DMS153 (cell line): ENCODE measurements at regions not wholly inside any gene's neighbourhood (a gene's known extent, or its start where the extent isn't known, plus 50 kb on each side); places are given as distances from the start of the nearest gene placed in this dataset.
"Not testable (repeated sequence)": the region's sequence is repeated elsewhere in the genome, so short reads cannot be mapped to it uniquely, and the experiment has no call there.

Source experiments
- DNase-seq: peaks from one replicate; lab custom pipeline; 2025; lab: John Stamatoyannopoulos, UW

DNA sequence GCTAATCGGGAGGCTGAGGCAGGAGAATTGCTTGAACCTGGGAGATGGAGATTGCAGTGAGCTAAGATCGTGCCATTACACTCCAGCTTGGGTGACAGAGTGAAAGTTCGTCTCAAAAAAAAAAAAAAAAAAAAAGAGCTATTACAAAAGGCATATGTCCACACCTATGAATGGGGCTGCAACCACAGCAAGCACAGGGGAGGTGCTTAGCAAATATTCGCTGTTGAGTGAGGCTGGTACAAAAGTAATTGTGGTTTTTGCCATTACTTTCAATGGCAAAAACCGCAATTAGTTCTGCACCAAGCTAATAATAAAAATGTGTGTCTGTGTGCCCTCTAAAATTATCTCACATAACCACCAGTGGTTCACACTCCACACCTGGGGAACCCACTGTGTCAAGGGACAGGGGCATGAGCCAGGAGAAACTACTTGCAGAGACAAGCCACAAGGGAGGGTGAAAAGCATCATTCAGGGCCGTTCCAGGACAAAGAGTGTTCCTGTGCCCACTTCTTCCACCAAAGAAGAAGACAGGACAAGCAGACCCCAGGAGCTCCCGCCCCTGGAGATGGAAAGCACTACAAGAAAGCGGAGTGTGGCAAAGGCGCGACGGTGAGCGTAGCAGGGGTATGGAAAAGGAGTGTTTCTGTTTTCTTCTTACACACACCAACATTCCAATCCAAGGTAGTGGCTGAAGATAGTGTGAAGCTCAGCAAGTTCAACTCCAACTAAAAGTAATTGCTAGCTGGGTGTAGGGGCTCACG lies 84.4 kb upstream of the CNEP1R1 start:
- no peak for DNase-seq

DNA sequence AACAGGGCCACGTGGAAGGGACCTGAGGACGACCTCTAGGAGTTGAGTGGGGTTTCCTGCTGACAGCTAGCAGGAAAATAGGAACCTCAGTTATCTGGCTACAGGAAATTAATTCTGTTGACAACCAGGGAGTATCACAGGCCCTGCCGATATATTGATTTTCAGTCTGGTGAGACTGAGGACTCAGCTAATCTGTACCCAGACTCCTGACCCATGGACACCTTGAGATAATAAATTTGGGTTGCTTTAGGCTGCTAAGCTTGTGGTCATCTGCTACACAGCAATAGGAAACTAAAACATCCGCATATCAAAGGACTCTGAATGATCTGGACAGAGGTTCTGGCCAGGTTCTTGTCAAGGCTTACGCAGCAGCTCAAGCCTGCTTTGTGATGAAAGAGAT lies 80.8 kb upstream of the CNEP1R1 start:
- no peak for DNase-seq

DNA sequence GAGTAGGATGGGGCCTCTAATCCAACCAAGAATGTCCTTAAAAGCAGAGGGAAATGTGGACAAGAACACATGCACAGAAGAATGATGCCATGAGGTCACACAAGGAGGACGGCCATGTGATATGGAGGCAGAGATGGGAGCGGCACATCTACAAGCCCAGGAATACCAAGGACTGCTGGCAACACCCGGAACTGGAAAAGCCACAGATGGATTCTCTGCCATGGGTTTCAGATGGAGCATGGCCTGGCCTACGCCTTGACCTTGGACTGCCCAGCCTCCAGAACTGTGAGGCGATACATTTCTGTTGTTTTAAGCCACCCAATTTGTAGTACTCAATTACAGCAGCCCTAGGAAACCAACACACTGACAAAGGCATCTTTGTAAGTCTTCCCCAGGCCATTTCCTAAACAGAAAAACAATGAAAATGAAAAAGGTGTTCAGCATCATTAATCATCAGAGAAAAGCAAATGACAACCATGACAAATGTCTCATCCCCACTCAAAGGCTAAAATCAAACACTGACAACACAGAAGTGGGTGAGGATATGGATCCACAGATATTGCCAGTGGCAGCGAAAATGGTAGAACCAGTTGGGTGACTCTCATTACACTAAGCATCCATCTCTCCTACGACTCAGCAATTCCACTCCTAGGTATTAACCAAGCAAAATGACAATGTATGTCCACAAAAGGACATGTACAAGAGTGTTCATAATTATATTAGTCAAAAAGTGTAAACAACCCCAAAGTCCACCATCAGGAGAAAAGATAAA lies 76.9 kb upstream of the CNEP1R1 start:
- peak; percentile 57 for DNase-seq

- DNase-seq = no peak
These were observed 73.3 kb upstream of the CNEP1R1 start for GRCh38 chr16:49951574-49952195.

DNA sequence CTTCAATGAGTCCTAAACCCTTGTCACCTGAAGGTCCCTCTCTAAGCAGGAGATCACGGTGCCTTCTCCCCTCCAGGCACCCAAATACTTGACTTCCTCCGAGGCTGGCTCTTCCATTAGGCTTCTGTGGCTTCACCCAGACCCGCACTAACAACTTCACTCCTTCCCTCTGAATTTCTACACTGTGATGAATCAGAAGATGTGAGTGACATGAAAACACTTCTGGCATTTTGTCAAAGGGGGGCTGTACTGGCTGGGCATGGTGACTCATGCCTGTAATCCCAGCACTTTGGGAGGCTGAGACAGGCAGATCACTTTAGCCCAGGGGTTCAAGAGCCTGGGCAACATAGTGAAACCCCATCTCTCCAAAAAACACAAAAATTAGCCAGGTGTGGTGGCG lies 72.6 kb upstream of the CNEP1R1 start:
- DNase-seq = no peak

GRCh38 chr16:49953090-49953489 lies 71.9 kb upstream of the CNEP1R1 start:
- no peak for DNase-seq

- no peak for DNase-seq
These were observed 69.2 kb upstream of the CNEP1R1 start for GRCh38 chr16:49955858-49956257.

- DNase-seq = no peak
These were observed 68.1 kb upstream of the CNEP1R1 start for GRCh38 chr16:49956915-49957314.

- DNase-seq = no peak
These were observed 66.6 kb upstream of the CNEP1R1 start for GRCh38 chr16:49958448-49958847.

DNA sequence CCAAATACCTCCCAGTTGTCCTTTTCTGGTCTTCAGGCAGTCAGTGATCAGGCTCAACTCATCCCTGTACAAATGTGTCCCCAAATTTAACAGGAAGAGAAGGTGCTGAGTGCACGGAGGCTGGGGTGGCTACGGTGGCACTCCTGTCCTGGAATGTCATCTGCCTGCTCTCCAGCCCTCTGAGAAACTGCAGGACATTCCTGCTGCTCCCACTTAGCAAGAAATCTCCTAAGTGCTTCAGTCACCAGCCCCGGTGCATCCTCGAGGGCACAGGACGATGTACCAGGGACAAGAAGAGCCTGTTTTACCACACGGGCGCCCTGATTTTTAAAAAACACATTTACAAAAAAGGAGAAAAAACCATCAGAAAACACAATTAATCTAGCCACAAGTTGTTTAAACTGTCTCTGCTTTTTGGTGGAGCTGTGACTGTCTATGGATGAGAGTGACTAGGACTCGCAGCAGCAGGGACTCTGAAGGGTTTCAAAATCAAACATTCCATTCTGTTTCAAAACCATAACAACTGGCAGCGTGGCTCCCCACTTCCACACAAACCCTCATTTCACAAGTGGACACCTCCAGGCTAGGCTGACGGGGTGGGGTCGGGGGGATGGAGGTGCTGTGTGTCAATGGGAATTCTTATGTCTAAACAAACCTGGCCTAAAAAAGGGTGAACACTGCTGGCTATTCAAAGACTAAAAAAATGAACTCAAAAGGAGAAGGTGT lies 65.3 kb upstream of the CNEP1R1 start:
- DNase-seq = no peak

DNA sequence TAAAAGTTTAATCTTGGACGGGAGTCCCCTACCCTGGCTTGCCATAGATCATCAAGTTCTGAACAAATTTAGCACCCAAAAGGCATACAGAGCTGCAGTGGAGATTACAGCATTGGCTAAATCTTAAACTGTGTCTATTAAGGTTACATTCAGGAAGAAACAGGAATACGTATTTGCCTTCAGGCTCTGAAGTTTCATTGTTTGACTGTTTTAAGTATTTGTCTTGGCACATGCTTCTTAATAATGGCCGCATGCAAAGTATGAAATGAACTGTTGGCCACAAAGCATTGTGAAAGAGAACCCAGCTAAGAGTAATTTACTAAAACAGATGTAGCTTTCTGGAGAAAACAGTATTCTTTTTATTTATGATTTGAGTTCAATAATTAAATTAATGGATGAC lies 63.9 kb upstream of the CNEP1R1 start:
- DNase-seq = no peak

- not testable (repeated sequence) for DNase-seq
These were observed 62.5 kb upstream of the CNEP1R1 start for GRCh38 chr16:49962566-49962965.

- DNase-seq = no peak
These were observed 60.7 kb upstream of the CNEP1R1 start for GRCh38 chr16:49964316-49964715.

DNA sequence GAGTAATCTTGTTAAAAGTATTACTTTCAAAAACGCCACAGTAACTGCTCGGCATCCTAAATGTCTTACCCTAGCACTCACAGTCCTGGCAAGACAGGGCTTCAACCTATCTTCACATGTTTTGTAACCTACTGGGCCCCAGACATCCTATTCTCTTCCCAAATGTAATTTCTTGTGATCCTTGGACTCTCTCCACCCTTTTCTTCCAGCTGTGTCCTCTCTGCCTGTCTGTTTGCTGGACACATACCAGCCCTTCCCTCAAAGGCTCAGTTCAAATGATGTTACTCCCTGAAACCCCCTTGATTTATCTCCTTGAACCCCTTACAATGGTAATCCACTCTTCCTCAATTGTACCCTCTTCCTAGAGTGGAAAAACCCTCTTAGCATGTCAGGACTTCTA lies 60.1 kb upstream of the CNEP1R1 start:
- no peak for DNase-seq

DNA sequence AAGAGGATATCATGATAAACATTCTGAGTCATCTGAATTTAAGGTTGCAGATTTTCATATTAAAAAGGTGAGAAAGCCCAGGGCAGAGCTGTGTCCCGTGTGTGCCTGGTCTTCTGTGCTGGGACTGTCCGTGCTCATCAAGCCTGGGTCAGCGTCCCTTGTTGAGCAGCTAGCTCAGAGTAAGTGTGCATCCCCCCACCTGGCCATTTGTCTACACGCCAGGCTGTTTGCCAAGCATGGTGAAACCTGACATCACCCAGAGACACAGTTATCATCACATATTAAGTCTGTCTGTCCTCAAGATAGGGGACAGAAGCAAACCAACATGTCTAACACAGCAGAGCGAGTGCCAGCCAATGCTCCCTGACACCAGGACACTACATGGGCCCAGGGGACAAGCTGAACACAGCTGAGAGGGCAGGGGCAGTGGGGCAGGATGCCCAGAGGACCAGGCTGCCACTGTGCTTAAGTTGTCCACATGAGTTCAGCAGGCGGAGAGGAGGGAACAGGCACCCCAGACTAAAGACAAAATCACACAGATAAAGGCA lies 57.9 kb upstream of the CNEP1R1 start:
- no peak for DNase-seq

DNA sequence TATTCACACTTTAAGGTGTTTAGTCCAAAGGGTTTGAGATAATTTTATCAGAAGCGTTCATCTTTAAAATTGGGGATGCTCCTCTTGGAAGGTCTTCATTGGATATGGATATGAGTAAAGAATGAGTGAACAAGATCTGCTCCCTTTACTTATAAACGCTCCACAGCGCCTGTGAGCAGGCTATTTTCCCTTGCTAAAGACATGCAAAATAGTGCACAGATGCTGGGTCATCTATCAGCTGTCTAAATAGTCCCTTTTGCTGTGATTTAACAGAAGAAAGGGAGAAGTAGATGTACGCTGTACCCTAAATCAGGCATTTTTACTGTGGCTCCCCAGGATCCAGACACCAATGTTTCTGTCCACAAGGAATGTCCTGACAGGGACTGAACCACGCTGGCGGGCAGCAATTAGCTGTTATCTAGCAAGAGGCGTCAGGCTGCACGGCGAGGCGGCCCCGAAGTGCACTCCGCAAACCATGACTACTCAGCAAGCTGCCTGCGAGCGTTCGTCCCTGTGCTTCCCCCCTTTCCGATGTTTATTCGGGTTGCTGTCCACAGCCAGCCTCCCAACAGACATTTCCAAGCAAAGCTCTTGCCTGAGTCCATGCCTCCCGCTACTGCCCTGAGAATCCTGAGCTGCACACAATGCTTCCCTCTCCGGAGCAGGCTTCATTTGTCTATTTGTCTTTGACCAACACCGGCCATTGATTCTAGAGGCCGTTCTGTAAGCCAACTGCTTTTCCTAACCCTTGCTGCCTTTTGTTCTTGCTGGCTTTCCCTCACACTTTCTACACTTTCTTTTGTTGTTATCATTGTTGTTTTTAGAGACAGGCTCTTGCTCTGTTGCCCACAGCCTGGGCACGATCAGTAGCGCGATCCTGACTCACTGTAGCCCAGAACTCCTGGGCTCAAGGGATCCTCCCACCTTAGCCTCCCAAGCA lies 55.7 kb upstream of the CNEP1R1 start:
- DNase-seq = no peak

DNA sequence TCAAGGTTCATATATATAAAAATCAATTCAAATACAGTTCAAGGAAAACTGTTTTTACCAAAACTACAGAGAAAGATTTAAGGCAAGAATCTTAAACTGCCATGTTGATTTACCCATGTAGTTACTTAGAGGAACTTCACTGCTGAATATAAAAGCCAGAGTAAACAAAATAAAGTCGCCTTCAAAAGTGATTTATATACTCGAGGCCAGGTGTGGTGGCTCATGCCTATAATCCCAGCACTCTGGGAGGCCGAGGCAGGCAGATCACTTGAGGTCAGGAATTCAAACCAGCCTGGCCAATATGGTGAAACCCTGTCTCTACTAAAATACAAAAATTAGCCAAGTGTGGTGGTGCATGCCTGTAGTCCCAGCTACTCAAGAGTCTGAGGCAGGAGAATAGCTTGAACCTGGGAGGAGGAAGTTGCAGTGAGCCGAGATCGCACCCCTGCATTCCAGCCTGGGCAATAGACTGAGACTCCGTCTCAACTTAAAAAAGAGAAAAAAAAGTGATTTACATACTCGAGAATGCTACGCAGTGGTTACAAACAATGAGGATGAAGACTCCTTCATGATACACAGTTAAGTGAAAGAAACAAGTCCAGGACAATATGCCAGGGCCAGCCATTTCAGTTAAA lies 54.1 kb upstream of the CNEP1R1 start:
- DNase-seq = no peak

DNA sequence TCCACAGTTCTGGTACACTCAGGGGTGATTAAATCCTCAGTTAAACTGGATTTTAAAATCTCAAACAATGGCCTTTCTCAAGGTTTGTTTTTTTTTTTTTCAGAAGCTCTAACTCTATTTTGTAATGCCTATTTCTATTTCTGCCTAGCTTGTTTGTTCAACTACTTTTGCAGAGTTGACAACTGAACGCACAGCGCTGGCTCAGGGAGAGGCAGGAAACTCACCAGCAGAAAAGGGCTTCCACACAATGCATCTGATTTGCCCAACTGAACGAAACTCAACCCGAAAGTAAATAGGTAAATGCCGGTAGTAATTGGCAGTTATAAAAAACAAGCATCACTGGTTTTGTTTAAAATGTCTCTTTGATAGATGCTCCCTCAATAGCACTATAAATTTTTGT lies 52.7 kb upstream of the CNEP1R1 start:
- DNase-seq = peak; percentile 25

- no peak for DNase-seq
These were observed 52.1 kb upstream of the CNEP1R1 start for GRCh38 chr16:49972961-49973360.
